HL-60 (cell line): ENCODE measurements at regions not wholly inside any gene's neighbourhood (a gene's known extent, or its start where the extent isn't known, plus 50 kb on each side); places are given as distances from the start of the nearest gene placed in this dataset.

Experiments used
- DNase-seq, 2 experiments: peaks; one replicate each; pipeline ENCODE4 v3.0.0-alpha.2; 2010 to 2020; ENCODE audit warnings: low read depth in 1 of 2, low spot score in 1 of 2
- H3K27ac ChIP-seq: fragments of 250-450 bp; sonication (Bioruptor Pico); replicated peaks from 2 replicates; pipeline ENCODE4 v1.5.1; 2020; ENCODE audit warnings: mild to moderate bottlenecking, moderate library complexity
- H3K27me3 ChIP-seq: fragments of 250-450 bp; sonication (Bioruptor Pico); 2 replicates; pipeline ENCODE4 v1.5.1; 2021; ENCODE audit warnings: mild to moderate bottlenecking, moderate library complexity; ENCODE audit not compliant: insufficient read depth, poor library complexity, severe bottlenecking
- H3K4me3 ChIP-seq: replicated peaks from 2 replicates; pipeline ENCODE4 v1.5.1; 2011; ENCODE audit warnings: mild to moderate bottlenecking, control low read depth, low read length; ENCODE audit not compliant: insufficient read depth
- CTCF ChIP-seq: IDR thresholded peaks from one replicate; pipeline ENCODE4 v1.5.1; 2011; ENCODE audit warnings: low read length, control low read depth, inconsistent platforms; ENCODE audit not compliant: insufficient read depth
- GABPA ChIP-seq: IDR thresholded peaks from 2 replicates; pipeline ENCODE4 v1.6.1; 2012; ENCODE audit warnings: low read depth
- POLR2AphosphoS5 ChIP-seq: IDR thresholded peaks from 2 replicates; pipeline ENCODE4 v1.6.1; 2012; ENCODE audit warnings: low read depth
- REST ChIP-seq: IDR thresholded peaks from 2 replicates; pipeline ENCODE4 v1.6.1; 2012; ENCODE audit warnings: low read depth; ENCODE audit not compliant: insufficient replicate concordance
- SPI1 ChIP-seq: IDR thresholded peaks from 2 replicates; pipeline ENCODE4 v1.6.1; 2012; ENCODE audit warnings: low read depth, mild to moderate bottlenecking, borderline replicate concordance

GRCh38 chr2:236940497-236940896 is 145.2 kb upstream of the COPS8 start:
- DNase-seq: no peak
- TF ChIP-seq POLR2AphosphoS5 (no peak), GABPA (no peak), SPI1 (no peak), REST (no peak), CTCF (no peak)
- no peaks in the 10 kb centered on the region for H3K27me3 ChIP-seq
- H3K4me3 ChIP-seq: no peak overlapping the region
- no peak overlapping the region for H3K27ac ChIP-seq

- Histone ChIP-seq H3K4me3 (no peak overlapping the region), H3K27me3 (no peaks in the 10 kb centered on the region), H3K27ac (no peak overlapping the region)
- TF ChIP-seq SPI1 (no peak), GABPA (no peak), CTCF (no peak), POLR2AphosphoS5 (no peak), REST (no peak)
- DNase-seq: no peak
Observed at GRCh38 chr2:236940916-236941520, 144.7 kb upstream of the COPS8 start.

GRCh38 chr2:236941551-236941950 is 144.1 kb upstream of the COPS8 start:
- Histone ChIP-seq H3K4me3 (no peak overlapping the region), H3K27me3 (no peaks in the 10 kb centered on the region), H3K27ac (no peak overlapping the region)
- DNase-seq: no peak
- no peak for TF ChIP-seq GABPA
- no peak for TF ChIP-seq CTCF

GRCh38 chr2:236942554-236942953 is 143.1 kb upstream of the COPS8 start:
- DNase-seq: no peak
- no peak for TF ChIP-seq CTCF
- TF ChIP-seq REST: no peak
- TF ChIP-seq GABPA: no peak
- TF ChIP-seq SPI1: no peak
- no peak for TF ChIP-seq POLR2AphosphoS5
- Histone ChIP-seq H3K27me3 (no peaks in the 10 kb centered on the region), H3K4me3 (no peak overlapping the region), H3K27ac (no peak overlapping the region)
